HG03159 (cell line): ENCODE measurements at regions not wholly inside any gene's neighbourhood (a gene's known extent, or its start where the extent isn't known, plus 50 kb on each side); places are given as distances from the start of the nearest gene placed in this dataset.

Experiments used
- ATAC-seq: cut with Tn5 transposase; IDR thresholded peaks from one replicate; pipeline ENCODE4 v1.9.1; 2021; ENCODE audit warnings: mild to moderate bottlenecking, moderate library complexity; ENCODE audit not compliant: unreplicated experiment

DNA sequence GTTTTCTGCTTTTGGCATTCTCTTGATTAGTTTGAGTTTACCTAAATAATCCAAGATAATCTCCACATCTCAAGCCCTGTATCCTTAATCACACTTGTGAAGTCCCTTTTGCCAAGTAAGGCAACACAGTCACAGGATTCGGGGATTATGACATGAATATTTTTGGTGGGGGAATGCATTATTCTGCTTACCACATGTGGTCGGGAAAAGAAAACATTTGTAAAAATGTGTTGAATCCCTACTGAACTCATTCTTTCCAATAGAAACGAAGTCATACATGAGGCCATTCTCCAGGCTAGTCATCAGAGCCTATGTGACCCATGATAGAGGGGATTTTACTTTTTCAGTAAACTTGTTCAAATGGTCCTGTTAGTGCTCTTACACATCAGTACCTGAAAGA, 58.5 kb upstream of the PRICKLE1 start:
- ATAC-seq = no peak

DNA sequence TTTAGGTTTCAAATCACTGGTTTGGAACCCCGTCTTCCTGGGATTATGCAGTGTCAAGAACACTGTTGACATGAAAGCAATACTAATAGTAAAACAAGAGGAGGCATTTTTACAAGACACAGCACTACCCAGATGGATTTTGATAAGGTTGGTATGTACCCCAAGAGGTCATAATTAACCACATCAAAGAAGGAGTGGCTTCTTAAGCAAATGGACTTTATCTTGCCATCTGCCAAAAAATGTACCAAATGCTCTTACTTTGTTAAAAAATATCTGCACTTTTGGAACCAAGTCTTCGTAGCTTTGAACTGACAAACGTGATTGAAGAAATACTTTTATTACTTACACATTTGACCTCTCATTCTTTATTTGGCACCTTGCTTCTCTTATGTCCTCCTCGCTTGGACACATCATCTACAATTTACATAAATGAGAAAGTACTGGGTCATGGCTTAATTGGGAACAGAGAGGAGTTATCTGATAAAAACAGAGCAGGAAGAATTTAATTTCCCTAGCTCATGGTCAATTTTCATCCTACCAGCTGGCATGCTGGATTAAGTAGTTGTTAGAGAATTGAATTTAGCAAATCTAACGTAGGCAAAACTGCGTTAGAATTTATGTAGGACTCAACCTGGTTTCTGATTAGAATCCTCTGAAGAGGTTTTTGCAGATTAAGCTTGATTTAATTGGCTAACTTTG, 54.5 kb upstream of the PRICKLE1 start:
- ATAC-seq = no peak

DNA sequence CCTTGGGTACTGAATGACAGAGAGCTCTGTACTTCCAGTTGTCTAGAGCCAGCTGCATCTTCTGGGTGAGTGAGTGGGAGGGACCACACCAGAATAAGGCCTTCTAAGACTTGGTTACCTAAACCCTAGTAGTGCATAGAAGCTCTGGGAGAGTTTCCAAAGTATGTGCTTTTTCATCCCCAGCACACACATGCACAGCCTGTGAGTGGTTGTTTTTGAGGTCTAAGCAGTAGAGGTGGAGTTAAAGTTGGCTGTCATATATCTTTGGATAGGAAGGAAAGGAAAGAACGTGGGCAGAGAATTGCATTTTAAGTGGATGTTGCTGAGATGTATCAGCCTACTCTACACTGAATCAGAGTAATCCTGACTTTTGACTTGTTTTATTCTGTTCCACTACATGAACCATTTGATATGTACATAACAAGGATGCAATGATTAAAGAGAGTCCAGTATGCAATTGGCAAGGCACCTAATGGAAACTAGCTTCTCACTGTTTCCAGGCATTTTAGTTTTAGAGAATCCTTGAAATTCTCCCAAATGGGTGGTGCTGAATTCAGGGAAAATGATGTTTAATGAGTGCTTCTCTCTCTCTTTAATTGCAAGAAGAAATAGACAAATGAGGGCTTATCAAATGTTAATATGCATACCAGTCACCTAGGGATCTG, 51.8 kb upstream of the PRICKLE1 start:
- ATAC-seq = no peak

DNA sequence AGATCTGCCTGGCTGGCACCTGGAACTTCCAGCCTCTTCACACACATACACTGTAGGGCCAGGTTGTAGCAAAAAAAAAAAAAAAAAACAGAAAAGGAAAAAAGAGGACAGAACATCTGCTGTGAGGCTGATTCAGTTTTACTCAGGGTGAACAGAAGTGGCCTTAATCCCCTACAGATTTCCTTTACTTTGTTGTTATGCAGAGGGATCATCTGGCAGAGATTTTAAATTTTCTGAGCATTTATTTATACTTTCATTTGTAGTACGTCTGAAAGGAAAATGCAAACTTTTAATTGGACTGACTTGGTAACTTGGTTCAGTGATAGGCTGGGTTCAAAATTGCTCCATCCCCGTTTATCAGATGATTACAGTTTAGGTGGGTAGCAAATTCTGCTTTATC, 50.8 kb upstream of the PRICKLE1 start:
- no peak for ATAC-seq

DNA sequence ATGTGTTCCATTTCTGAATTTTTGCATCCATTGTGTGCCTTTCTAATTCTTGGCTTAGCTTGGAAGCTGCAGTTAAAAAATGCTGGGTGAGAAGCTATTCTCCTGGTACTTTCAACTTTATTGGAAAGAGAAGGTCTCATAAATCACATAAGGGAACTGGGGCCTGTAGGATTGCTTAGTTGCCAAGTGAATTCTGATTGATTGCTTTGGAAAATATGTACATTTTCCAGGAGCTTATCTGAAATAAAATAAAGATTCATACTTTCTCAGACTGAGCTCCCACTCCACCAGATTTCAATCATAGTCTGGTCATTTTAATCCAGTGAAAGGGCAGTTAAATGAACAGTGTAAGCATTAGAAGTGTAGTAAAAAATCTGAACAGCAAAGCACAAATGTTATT, 50.0 kb upstream of the PRICKLE1 start:
- ATAC-seq = no peak
